Thyroid gland (tissue), 4 donors: ENCODE measurements at regions not wholly inside any gene's neighbourhood (a gene's known extent, or its start where the extent isn't known, plus 50 kb on each side); places are given as distances from the start of the nearest gene placed in this dataset.
"Not testable (repeated sequence)": the region's sequence is repeated elsewhere in the genome, so short reads cannot be mapped to it uniquely, and the experiment has no call there.

Experiments used
- CTCF ChIP-seq, 6 experiments: fragments of 200-600 bp in 3 of 6; fragments of 450-650 bp in 3 of 6; sonication (generic) in 3 of 6; IDR thresholded peaks; one replicate each; pipeline ENCODE4 v1.5.1; 2016 to 2019; ENCODE audit warnings: antibody characterized with exemption in 6 of 6, mild to moderate bottlenecking in 2 of 6, inconsistent platforms in 1 of 6, moderate library complexity in 1 of 6
- POLR2A ChIP-seq, 2 donors: fragments of 450-650 bp; IDR thresholded peaks; one replicate each; pipeline ENCODE4 v1.6.1; 2017; ENCODE audit warnings: antibody characterized with exemption in 2 of 2, mild to moderate bottlenecking in 2 of 2, moderate library complexity in 1 of 2

- TF ChIP-seq CTCF, POLR2A (IDR thresholded peaks at IDR 0.05): not testable (repeated sequence)
Observed at GRCh38 chr15:20204177-20204866, 337.3 kb downstream of the GOLGA6L6 start.
